GM13976 (cell line): ENCODE measurements at regions not wholly inside any gene's neighbourhood (a gene's known extent, or its start where the extent isn't known, plus 50 kb on each side); places are given as distances from the start of the nearest gene placed in this dataset.

Experiments
- DNase-seq: peaks from one replicate; pipeline ENCODE4 v3.0.0; 2012; ENCODE audit warnings: low spot score
- CTCF ChIP-seq: IDR thresholded peaks from 2 replicates; pipeline ENCODE4 v1.5.1; 2012; ENCODE audit warnings: borderline replicate concordance, mild to moderate bottlenecking; ENCODE audit not compliant: insufficient read depth; ENCODE audit errors: extremely low read depth, missing control alignments, control extremely low read depth
- in situ Hi-C: fragments of 300-500 bp; cut with MboI; formaldehyde crosslinking; loops from one replicate; pipeline ENCODE4 v1.12.0; 2022; ENCODE audit warnings: low sequenced_read_pairs, mixed read lengths, inconsistent platforms; ENCODE audit not compliant: unreplicated experiment

GRCh38 chr9:106296426-106296825 lies 566.5 kb upstream of the ZNF462 start:
- in situ Hi-C loops: no loop called here
- no peak for DNase-seq
- no peak for TF ChIP-seq CTCF

GRCh38 chr9:106298997-106299396 lies 564.0 kb upstream of the ZNF462 start:
- no peak for TF ChIP-seq CTCF
- in situ Hi-C loops: no loop called here
- DNase-seq: no peak

GRCh38 chr9:106304401-106304920 lies 558.5 kb upstream of the ZNF462 start:
- in situ Hi-C loops: no loop called here
- no peak for DNase-seq
- no peak for TF ChIP-seq CTCF

- in situ Hi-C loops: no loop called here
- no peak for TF ChIP-seq CTCF
Measured at GRCh38 chr9:106305428-106306133, 557.4 kb upstream of the ZNF462 start.

GRCh38 chr9:106307670-106308069 lies 555.3 kb upstream of the ZNF462 start:
- no peak for DNase-seq
- in situ Hi-C loops: no loop called here
- TF ChIP-seq CTCF: no peak

More at GRCh38 chr9:106305428-106306133, 557.4 kb upstream of the ZNF462 start:
- DNase-seq: no peak

- TF ChIP-seq CTCF: no peak
- DNase-seq: no peak
- in situ Hi-C loops: no loop called here
Measured at GRCh38 chr9:106309925-106310324, 553.0 kb upstream of the ZNF462 start.
